ENCODE measurements at regions not wholly inside any gene's neighbourhood (a gene's known extent, or its start where the extent isn't known, plus 50 kb on each side); places are given as distances from the start of the nearest gene placed in this dataset.
A peak's percentile ranks its signal among the peaks of the same experiment; 100 is the strongest.

- Histone ChIP-seq H3K9me1 (ENCODE audit: insufficient read depth, low read length) (no peaks in the 10 kb centered on the region), H2BK5ac (ENCODE audit: low read depth, low read length, poor library complexity, severe bottlenecking) (no peak overlapping the region), H2AK9ac (replicated peaks; ENCODE audit: low read depth, low read length, poor library complexity) (no peak overlapping the region), H2BK15ac (ENCODE audit: low read depth, low read length) (peak overlapping the region; percentile 90; the same call in 1 of the 3 replicates), H3K18ac (ENCODE audit: low read depth, low read length) (no peak overlapping the region), H4K8ac (ENCODE audit: low read depth in 2 of 2, low read length in 2 of 2) (peak overlapping the region in 1 of 2 experiments; percentile 82; a peak in 2 of 4 replicates), H4K91ac (ENCODE audit: insufficient read depth, low read depth, low read length) (no peak overlapping the region), H4K5ac (ENCODE audit: low read depth, low read length) (no peak overlapping the region), H3K14ac (replicated peaks; ENCODE audit: low read depth, low read length) (no peak overlapping the region), H4K20me1 (ENCODE audit: insufficient read depth, low read length) (no peaks in the 10 kb centered on the region), H3K9me3 (ENCODE audit: control insufficient read depth, insufficient read depth, low read length) (no peaks in the 10 kb centered on the region), H3K27ac (ENCODE audit: insufficient read depth, low read length) (no peak overlapping the region), H2BK120ac (ENCODE audit: low read depth, low read length) (peak overlapping the region; percentile 78), H3K9ac (ENCODE audit: low read depth, low read length) (no peak overlapping the region), H2AK5ac (ENCODE audit: low read depth, low read length) (no peak overlapping the region), H3K4ac (ENCODE audit: low read depth, low read length) (no peak overlapping the region), H2AFZ (replicated peaks; ENCODE audit: low read length, poor library complexity) (peak overlapping the region; percentile 54), H3K56ac (ENCODE audit: extremely low read depth, insufficient read depth, low read length) (no peak overlapping the region), H3K79me1 (ENCODE audit: low read depth in 1 of 2, low read length in 2 of 2) (no peaks in the 10 kb centered on the region), H3K4me3 (ENCODE audit: insufficient read depth, low read depth, low read length) (no peak overlapping the region), H2BK20ac (ENCODE audit: low read depth, low read length) (peak overlapping the region; percentile 68; the same call in 1 of the 2 replicates), H3K23ac (ENCODE audit: low read depth, low read length) (no peak overlapping the region), H3K4me2 (ENCODE audit: low read depth, low read length) (0 out of 2 replicates have a peak overlapping the region, but pooled peaks have one; percentile 28), H3K4me1 (ENCODE audit: control insufficient read depth, insufficient read depth, low read length) (peaks cover 2% of the 10 kb centered on the region; the same call in 1 of the 2 replicates), H3K36me3 (ENCODE audit: control insufficient read depth, insufficient read depth, low read length) (no peaks in the 10 kb centered on the region), H3K27me3 (ENCODE audit: control insufficient read depth, insufficient read depth, low read length) (no peaks in the 10 kb centered on the region)
- intact Hi-C loops (cut with micrococcal nuclease) (loop anchor here (5.0 to 10.0 kb wide), 10 partner anchors 204 to 1383 kb away; partner anchors contain the start of genes DPH6 and MEIS2), in situ Hi-C loops (cut with MboI; ENCODE audit: low sequenced_read_pairs) (loop anchor here (10.0 kb wide), 1 partner anchor 1383 kb away; no protein-coding TSS in a partner anchor), dilution Hi-C loops (cut with HindIII; ENCODE audit: low sequenced_read_pairs, unreplicated experiment) (no loop called here)
- CTCF ChIA-PET = interaction anchor here (0.6 to 1.7 kb wide), 18 partner anchors 11 to 1382 kb away, joined by 3 to 6 read pairs (median 4); no protein-coding TSS in a partner anchor
- WGBS, 2 experiments (ENCODE audit: extremely low coverage in 2 of 2, insufficient read length in 1 of 2) = 44% methylated on average over 3 of the region's 14 CpGs; no CpG with 5 or more reads in 1 of the 2 experiments
- POLR2A ChIA-PET (ENCODE audit: unreplicated experiment) = no interaction called here
- BruUV-seq (replicated peaks) = no TSS peak
- ATAC-seq (ENCODE audit: low read depth) (peak; percentile 91), DNase-seq (peak; percentile 78)
- TF ChIP-seq CHD1 (IDR thresholded peaks at IDR 0.05; ENCODE audit: low read depth, low read length) (no peak), NFE2L2 (IDR thresholded peaks at IDR 0.05; ENCODE audit: low read depth, low read length) (no peak), POLR2A (IDR thresholded peaks at IDR 0.05; ENCODE audit: low read depth, low read length) (no peak), BHLHE40 (IDR thresholded peaks at IDR 0.05; ENCODE audit: low read depth, low read length) (peak; percentile 12; the same call in 1 of the 2 replicates), RFX5 (IDR thresholded peaks at IDR 0.05; ENCODE audit: low read depth, low read length) (no peak), MAZ (IDR thresholded peaks at IDR 0.05; ENCODE audit: borderline replicate concordance, low read depth, low read length) (no peak), SMC3 (IDR thresholded peaks at IDR 0.05; ENCODE audit: low read depth, low read length) (peak; percentile 54), RAD21 (IDR thresholded peaks at IDR 0.05; ENCODE audit: low read length) (peak; percentile 79), USF2 (IDR thresholded peaks at IDR 0.05; ENCODE audit: low read depth, low read length) (no peak), MAFK (IDR thresholded peaks at IDR 0.05; ENCODE audit: low read depth, low read length) (peak; percentile 26; the same call in 1 of the 2 replicates), ELK1 (IDR thresholded peaks at IDR 0.05; ENCODE audit: borderline replicate concordance, low read depth, low read length) (no peak), RCOR1 (IDR thresholded peaks at IDR 0.05; ENCODE audit: insufficient replicate concordance, low read length) (no peak), CEBPB (IDR thresholded peaks at IDR 0.05; ENCODE audit: low read depth, low read length) (no peak), MXI1 (IDR thresholded peaks at IDR 0.05; ENCODE audit: borderline replicate concordance, low read depth, low read length) (no peak)
Observed at GRCh38 chr15:35751413-35752133, 205.6 kb upstream of the DPH6 start.

Measured in IMR-90 (cell line).